ENCODE measurements at regions not wholly inside any gene's neighbourhood (a gene's known extent, or its start where the extent isn't known, plus 50 kb on each side); places are given as distances from the start of the nearest gene placed in this dataset.
"Not testable (repeated sequence)": the region's sequence is repeated elsewhere in the genome, so short reads cannot be mapped to it uniquely, and the experiment has no call there.

DNA sequence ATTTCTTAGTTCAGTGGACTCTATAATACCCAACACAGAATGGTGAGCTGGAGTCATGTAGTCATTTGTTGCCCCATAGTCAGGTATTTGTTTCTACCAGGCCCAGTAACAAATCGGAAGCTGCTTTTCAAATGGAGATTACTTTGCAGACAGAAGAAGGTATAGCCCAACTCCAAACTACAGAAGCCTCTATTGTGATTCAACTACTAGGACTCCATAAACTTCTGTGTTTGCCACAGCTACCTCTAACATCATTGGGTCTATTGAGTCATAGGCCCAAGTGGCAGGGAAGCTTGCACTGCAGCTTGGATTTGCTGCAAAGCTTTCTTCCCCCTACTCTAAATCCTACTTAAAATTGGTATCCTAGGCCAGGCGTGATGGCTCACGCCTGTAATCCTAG lies 148.8 kb upstream of the STK26 start:
- no peak for DNase-seq (ENCODE audit: low read depth in 2 of 2)
- H3K4me3 ChIP-seq (replicated peaks in 1 of 2; ENCODE audit: low read depth in 2 of 2, low read length in 2 of 2) = no peak overlapping the region
- TF ChIP-seq, protein P1, sequence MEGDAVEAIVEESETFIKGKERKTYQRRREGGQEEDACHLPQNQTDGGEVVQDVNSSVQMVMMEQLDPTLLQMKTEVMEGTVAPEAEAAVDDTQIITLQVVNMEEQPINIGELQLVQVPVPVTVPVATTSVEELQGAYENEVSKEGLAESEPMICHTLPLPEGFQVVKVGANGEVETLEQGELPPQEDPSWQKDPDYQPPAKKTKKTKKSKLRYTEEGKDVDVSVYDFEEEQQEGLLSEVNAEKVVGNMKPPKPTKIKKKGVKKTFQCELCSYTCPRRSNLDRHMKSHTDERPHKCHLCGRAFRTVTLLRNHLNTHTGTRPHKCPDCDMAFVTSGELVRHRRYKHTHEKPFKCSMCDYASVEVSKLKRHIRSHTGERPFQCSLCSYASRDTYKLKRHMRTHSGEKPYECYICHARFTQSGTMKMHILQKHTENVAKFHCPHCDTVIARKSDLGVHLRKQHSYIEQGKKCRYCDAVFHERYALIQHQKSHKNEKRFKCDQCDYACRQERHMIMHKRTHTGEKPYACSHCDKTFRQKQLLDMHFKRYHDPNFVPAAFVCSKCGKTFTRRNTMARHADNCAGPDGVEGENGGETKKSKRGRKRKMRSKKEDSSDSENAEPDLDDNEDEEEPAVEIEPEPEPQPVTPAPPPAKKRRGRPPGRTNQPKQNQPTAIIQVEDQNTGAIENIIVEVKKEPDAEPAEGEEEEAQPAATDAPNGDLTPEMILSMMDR (IDR thresholded peaks at IDR 0.05; ENCODE audit: low read depth, low read length) = no peak

DNA sequence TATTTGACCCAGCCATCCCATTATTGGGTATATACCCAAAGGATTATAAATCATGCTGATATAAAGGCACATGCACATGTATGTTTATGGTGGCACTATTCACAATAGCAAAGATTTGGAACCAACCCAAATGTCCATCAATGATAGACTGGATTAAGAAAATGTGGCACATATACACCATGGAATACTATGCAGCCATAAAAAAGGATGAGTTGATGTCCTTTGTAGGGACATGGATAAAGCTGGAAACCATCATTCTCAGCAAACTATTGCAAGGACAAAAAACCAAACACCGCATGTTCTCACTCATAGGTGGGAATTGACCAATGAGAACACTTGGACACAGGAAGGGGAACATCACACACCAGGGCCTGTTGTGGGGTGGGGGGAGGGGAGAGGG lies 147.3 kb upstream of the STK26 start:
- DNase-seq (ENCODE audit: low read depth in 2 of 2); H3K4me3 ChIP-seq (replicated peaks in 1 of 2; ENCODE audit: low read depth in 2 of 2, low read length in 2 of 2): not testable (repeated sequence)

DNA sequence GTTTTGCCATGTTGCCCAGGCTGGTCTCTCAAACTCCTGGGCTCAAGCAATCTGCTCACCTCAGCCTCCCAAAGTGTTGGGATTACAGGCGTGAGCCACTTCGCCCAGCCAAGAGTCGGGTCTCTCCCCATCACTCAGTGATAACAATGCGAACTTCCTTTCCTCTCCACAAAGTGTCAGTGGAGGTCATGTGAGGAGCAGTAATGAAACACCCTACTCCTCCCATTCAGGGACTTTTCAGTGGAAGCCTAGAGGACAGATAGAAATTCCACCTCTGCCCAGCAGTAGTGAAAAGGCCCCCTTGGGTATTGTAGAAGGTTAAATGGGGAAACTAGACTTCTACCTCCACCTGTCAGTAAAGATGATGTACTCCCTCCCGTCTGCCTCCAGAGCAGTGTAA lies 141.9 kb upstream of the STK26 start:
- TF ChIP-seq, protein P1 (IDR thresholded peaks at IDR 0.05; ENCODE audit: low read depth, low read length) = no peak
- no peak for DNase-seq (ENCODE audit: low read depth in 2 of 2)
- H3K4me3 ChIP-seq (replicated peaks in 1 of 2; ENCODE audit: low read depth in 2 of 2, low read length in 2 of 2) = no peak overlapping the region

DNA sequence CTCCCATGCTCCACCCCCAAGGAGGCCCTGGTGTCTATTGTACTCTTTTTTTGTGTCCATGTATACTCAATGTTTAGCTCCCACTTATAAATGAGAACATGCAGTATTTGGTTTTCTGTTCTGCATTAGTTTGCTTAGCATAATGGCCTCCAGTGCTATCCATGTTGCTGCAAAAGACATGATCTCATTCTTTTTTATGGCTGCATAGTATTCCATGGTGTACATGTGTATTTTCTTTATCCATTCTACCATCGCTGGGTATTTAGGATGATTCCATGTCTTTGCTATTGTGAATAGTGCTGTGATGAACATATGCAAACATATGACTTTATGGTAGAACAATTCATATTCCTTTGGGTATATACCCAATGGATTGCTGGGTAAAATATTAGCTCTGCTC lies 138.1 kb upstream of the STK26 start:
- H3K4me3 ChIP-seq (replicated peaks in 1 of 2; ENCODE audit: low read depth in 2 of 2, low read length in 2 of 2); DNase-seq (ENCODE audit: low read depth in 2 of 2): not testable (repeated sequence)

GRCh38 chrX:131893857-131894256 lies 129.2 kb upstream of the STK26 start:
- not testable (repeated sequence) for H3K4me3 ChIP-seq (replicated peaks in 1 of 2; ENCODE audit: low read depth in 2 of 2, low read length in 2 of 2); DNase-seq (ENCODE audit: low read depth in 2 of 2)

DNA sequence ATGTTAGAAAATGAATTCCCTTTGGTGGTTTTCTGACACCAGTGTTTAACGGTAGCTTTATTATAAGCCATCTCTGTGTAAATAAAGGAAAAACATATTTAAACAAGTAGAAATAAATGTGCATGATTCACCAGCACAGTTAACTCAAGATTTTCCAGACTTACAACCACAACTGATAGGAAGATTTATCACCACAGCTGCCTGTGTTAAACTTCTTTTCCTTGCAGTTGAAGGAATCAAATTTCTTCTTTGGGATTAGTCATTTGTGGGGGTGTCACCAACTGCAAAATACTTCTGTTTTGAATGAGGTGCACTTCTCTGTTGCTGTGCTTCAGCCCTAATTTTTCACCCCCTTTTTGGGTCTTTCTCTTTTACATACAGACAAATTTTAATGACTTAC lies 128.1 kb upstream of the STK26 start:
- no peak overlapping the region for H3K4me3 ChIP-seq (replicated peaks in 1 of 2; ENCODE audit: low read depth in 2 of 2, low read length in 2 of 2)
- TF ChIP-seq, protein P1 (IDR thresholded peaks at IDR 0.05; ENCODE audit: low read depth, low read length) = no peak
- DNase-seq (ENCODE audit: low read depth in 2 of 2) = peak; percentile 0 to 2

DNA sequence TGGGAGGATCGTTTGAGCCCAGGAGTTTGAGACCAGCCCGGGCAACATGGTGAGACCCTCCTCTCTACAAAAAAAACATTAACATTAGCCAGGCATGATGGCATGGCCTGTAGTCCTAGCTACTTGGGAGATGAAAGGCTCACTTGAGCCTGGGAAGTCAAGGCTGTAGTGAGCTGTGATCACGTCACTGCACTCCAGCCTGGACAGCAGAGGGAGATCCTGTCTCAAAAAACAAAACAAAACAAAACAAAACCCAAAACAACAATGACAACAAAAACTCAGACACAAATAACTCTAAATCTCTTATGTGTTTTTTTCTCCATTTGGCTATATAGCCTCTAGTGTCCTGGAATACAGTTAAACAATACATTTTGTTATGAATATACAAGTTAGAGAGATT lies 127.3 kb upstream of the STK26 start:
- no peak for DNase-seq (ENCODE audit: low read depth in 2 of 2)
- H3K4me3 ChIP-seq (replicated peaks in 1 of 2; ENCODE audit: low read depth in 2 of 2, low read length in 2 of 2) = no peak overlapping the region
- TF ChIP-seq, protein P1 (IDR thresholded peaks at IDR 0.05; ENCODE audit: low read depth, low read length) = no peak

DNA sequence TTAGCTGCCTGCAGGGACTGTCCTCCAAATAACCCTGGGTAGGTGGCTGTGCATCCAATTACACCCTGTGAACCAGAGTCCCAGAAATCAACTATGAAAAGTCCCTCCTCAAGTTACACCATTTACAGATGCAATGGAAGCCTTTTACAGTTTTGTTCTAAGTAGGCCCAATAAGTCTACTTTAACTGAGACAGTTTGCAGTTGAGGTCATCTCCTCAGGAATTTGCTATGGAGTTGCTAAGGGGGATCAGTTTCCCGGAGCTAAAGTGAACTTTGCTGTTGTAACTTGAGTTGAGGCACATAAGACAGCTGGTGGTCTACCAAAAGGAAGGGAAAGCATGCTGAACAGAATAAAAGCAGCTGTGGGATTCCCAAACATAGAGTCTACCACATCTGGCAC lies 121.6 kb upstream of the STK26 start:
- no peak overlapping the region for H3K4me3 ChIP-seq (replicated peaks in 1 of 2; ENCODE audit: low read depth in 2 of 2, low read length in 2 of 2)
- TF ChIP-seq, protein P1 (IDR thresholded peaks at IDR 0.05; ENCODE audit: low read depth, low read length) = no peak
- no peak for DNase-seq (ENCODE audit: low read depth in 2 of 2)

Measured in cardiac fibroblast (primary cell).